Esophagus squamous epithelium (tissue), 4 donors: ENCODE measurements at regions not wholly inside any gene's neighbourhood (a gene's known extent, or its start where the extent isn't known, plus 50 kb on each side); places are given as distances from the start of the nearest gene placed in this dataset.

Source experiments
- CTCF ChIP-seq, 6 experiments: fragments of 450-650 bp in 4 of 6; fragments of 200-600 bp in 2 of 6; sonication (generic) in 2 of 6; IDR thresholded peaks; one replicate each; pipeline ENCODE4 v1.5.1; 2016 to 2019; ENCODE audit warnings: antibody characterized with exemption in 6 of 6, mild to moderate bottlenecking in 4 of 6, moderate library complexity in 4 of 6
- POLR2A ChIP-seq, 4 donors: fragments of 450-650 bp; IDR thresholded peaks; one replicate each; pipeline ENCODE4 v1.6.1; 2017; ENCODE audit warnings: antibody characterized with exemption in 4 of 4, mild to moderate bottlenecking in 4 of 4, moderate library complexity in 3 of 4

- TF ChIP-seq CTCF (IDR thresholded peaks at IDR 0.05) (no peak), POLR2A (IDR thresholded peaks at IDR 0.05) (no peak)
These were observed 100.1 kb upstream of the S1PR1 start for GRCh38 chr1:101136739-101137138.
